H9 (cell line): ENCODE measurements at regions not wholly inside any gene's neighbourhood (a gene's known extent, or its start where the extent isn't known, plus 50 kb on each side); places are given as distances from the start of the nearest gene placed in this dataset.
"Not testable (repeated sequence)": the region's sequence is repeated elsewhere in the genome, so short reads cannot be mapped to it uniquely, and the experiment has no call there.

Experiments
- DNase-seq: peaks from one replicate; pipeline ENCODE4 v3.0.0-alpha.2; 2017
- H2AFZ ChIP-seq: one replicate; pipeline ENCODE4 v1.6.1; 2013; ENCODE audit warnings: mild to moderate bottlenecking, low read length, control low read depth, moderate library complexity
- H2AK5ac ChIP-seq: 2 replicates; pipeline ENCODE4 v1.6.1; 2013; ENCODE audit warnings: low read length, control low read depth, mixed read lengths; ENCODE audit not compliant: insufficient read length
- H2BK120ac ChIP-seq: one replicate; pipeline ENCODE4 v1.6.1; 2013; ENCODE audit warnings: low read depth, mild to moderate bottlenecking, low read length, control low read depth, inconsistent platforms; ENCODE audit not compliant: poor library complexity, severe bottlenecking
- H2BK12ac ChIP-seq: 2 replicates; pipeline ENCODE4 v1.6.1; 2013; ENCODE audit warnings: low read length, control low read depth, mixed read lengths, low read depth; ENCODE audit not compliant: insufficient read length
- H2BK15ac ChIP-seq: 2 replicates; pipeline ENCODE4 v1.6.1; 2013; ENCODE audit warnings: low read depth, low read length, control low read depth
- H2BK20ac ChIP-seq: one replicate; pipeline ENCODE4 v1.6.1; 2013; ENCODE audit warnings: low read depth, mild to moderate bottlenecking, low read length, control low read depth, inconsistent platforms; ENCODE audit not compliant: poor library complexity, severe bottlenecking
- H2BK5ac ChIP-seq: 2 replicates; pipeline ENCODE4 v1.6.1; 2013; ENCODE audit warnings: low read length, control low read depth, mixed read lengths; ENCODE audit not compliant: insufficient read length
- H3K14ac ChIP-seq: 2 replicates; pipeline ENCODE4 v1.6.1; 2013; ENCODE audit warnings: low read length, control low read depth; ENCODE audit not compliant: insufficient read depth
- H3K18ac ChIP-seq: 2 replicates; pipeline ENCODE4 v1.6.1; 2013; ENCODE audit warnings: low read depth, mild to moderate bottlenecking, mixed read lengths, low read length, control low read depth; ENCODE audit not compliant: insufficient read length
- H3K23ac ChIP-seq: 2 replicates; pipeline ENCODE4 v1.6.1; 2013; ENCODE audit warnings: low read length, control low read depth, mixed read lengths, low read depth; ENCODE audit not compliant: insufficient read length
- H3K23me2 ChIP-seq: 2 replicates; pipeline ENCODE4 v1.6.1; 2013; ENCODE audit warnings: low read depth, mild to moderate bottlenecking, mixed read lengths, low read length, control low read depth; ENCODE audit not compliant: insufficient read length, poor library complexity, severe bottlenecking
- H3K27ac ChIP-seq: 2 replicates; pipeline ENCODE4 v1.5.1; 2013; ENCODE audit warnings: low read length, control low read depth, mixed read lengths, low read depth; ENCODE audit not compliant: insufficient read length
- H3K27me3 ChIP-seq: 2 replicates; pipeline ENCODE4 v1.6.1; 2013; ENCODE audit warnings: low read length, control low read depth, inconsistent platforms; ENCODE audit not compliant: insufficient read depth
- H3K4ac ChIP-seq: 2 replicates; pipeline ENCODE4 v1.6.1; 2013; ENCODE audit warnings: low read depth, mild to moderate bottlenecking, control low read depth, inconsistent platforms, low read length, moderate library complexity
- H3K4me1 ChIP-seq: 2 replicates; pipeline ENCODE4 v1.6.1; 2013; ENCODE audit warnings: low read length, control low read depth, inconsistent platforms; ENCODE audit not compliant: insufficient read depth
- H3K4me2 ChIP-seq: 2 replicates; pipeline ENCODE4 v1.6.1; 2013; ENCODE audit warnings: low read length, control low read depth, mixed read lengths; ENCODE audit not compliant: insufficient read length, insufficient read depth
- H3K56ac ChIP-seq: 2 replicates; pipeline ENCODE4 v1.6.1; 2013; ENCODE audit warnings: low read depth, mild to moderate bottlenecking, mixed read lengths, low read length, control low read depth; ENCODE audit not compliant: insufficient read length
- H3K79me1 ChIP-seq: 2 replicates; pipeline ENCODE4 v1.6.1; 2013; ENCODE audit warnings: low read depth, mild to moderate bottlenecking, moderate library complexity, low read length, control low read depth, inconsistent platforms; ENCODE audit not compliant: insufficient read depth, poor library complexity, severe bottlenecking
- H3K79me2 ChIP-seq: 2 replicates; pipeline ENCODE4 v1.6.1; 2013; ENCODE audit warnings: low read length, control low read depth, inconsistent platforms; ENCODE audit not compliant: insufficient read depth
- H3K9ac ChIP-seq: 2 replicates; pipeline ENCODE4 v1.6.1; 2013; ENCODE audit warnings: low read length, control low read depth, mixed read lengths; ENCODE audit not compliant: insufficient read length; ENCODE audit errors: extremely low read depth
- H3K9me3 ChIP-seq: one replicate; pipeline ENCODE4 v1.6.1; 2013; ENCODE audit warnings: low read depth, low read length, inconsistent platforms; ENCODE audit not compliant: control insufficient read depth
- H3T11ph ChIP-seq: one replicate; pipeline ENCODE4 v1.6.1; 2013; ENCODE audit warnings: mild to moderate bottlenecking, low read length, control low read depth, inconsistent platforms
- H4K20me1 ChIP-seq: one replicate; pipeline ENCODE4 v1.6.1; 2013; ENCODE audit not compliant: control insufficient read depth, insufficient read length, insufficient read depth
- H4K5ac ChIP-seq: 2 replicates; pipeline ENCODE4 v1.6.1; 2013; ENCODE audit warnings: low read depth, mild to moderate bottlenecking, mixed read lengths, low read length, control low read depth; ENCODE audit not compliant: insufficient read length
- H4K8ac ChIP-seq: replicated peaks from 2 replicates; pipeline ENCODE4 v1.6.1; 2013; ENCODE audit warnings: low read length, control low read depth, mixed read lengths, low read depth; ENCODE audit not compliant: insufficient read length
- H4K91ac ChIP-seq: 2 replicates; pipeline ENCODE4 v1.6.1; 2013; ENCODE audit warnings: low read depth, mild to moderate bottlenecking, moderate library complexity, mixed read lengths, low read length, control low read depth; ENCODE audit not compliant: insufficient read length
- H3K27ac Mint-ChIP-seq, 3 experiments: 2 replicates in 2 of 3; 3 replicates in 1 of 3; pipeline ENCODE4 v1.8.0; 2020 to 2021; ENCODE audit warnings: mixed read lengths in 3 of 3, mild to moderate bottlenecking in 1 of 3, moderate library complexity in 1 of 3
- H3K27me3 Mint-ChIP-seq: 2 replicates; pipeline ENCODE4 v1.8.0; 2021; ENCODE audit warnings: low read depth, mild to moderate bottlenecking, moderate library complexity, mixed read lengths
- H3K36me3 Mint-ChIP-seq, 3 experiments: 2 replicates in 2 of 3; 3 replicates in 1 of 3; pipeline ENCODE4 v1.8.0; 2020 to 2021; ENCODE audit warnings: low read depth in 3 of 3, mixed read lengths in 3 of 3; ENCODE audit not compliant: insufficient read depth in 1 of 3
- H3K4me1 Mint-ChIP-seq, 2 experiments: 2 replicates each; pipeline ENCODE4 v1.8.0; 2020; ENCODE audit warnings: mixed read lengths in 2 of 2
- H3K4me3 Mint-ChIP-seq, 2 experiments: 2 replicates in 1 of 2; 3 replicates in 1 of 2; pipeline ENCODE4 v1.8.0; 2020 to 2021; ENCODE audit warnings: mild to moderate bottlenecking in 2 of 2, mixed read lengths in 2 of 2, moderate library complexity in 1 of 2
- H3K9me3 Mint-ChIP-seq, 2 experiments: 2 replicates in 1 of 2; 3 replicates in 1 of 2; pipeline ENCODE4 v1.8.0; 2020; ENCODE audit warnings: mild to moderate bottlenecking in 2 of 2, mixed read lengths in 2 of 2, moderate library complexity in 1 of 2
- WGBS: extraction: QIAGEN DNeasy Blood & Tissue Kit; methylation state at CpG from one replicate; pipeline ENCODE4 v1.1.7; 2013; ENCODE audit warnings: missing lambda C conversion rate, low lambda C conversion rate, mixed read lengths; ENCODE audit not compliant: insufficient read length; ENCODE audit errors: extremely low coverage; 5-methylcytosine and 5-hydroxymethylcytosine counted together
- TF ChIP-seq, protein P1 (sequence below): fragments of 200-600 bp; sonication (generic); conservative IDR thresholded peaks from 3 replicates; pipeline ENCODE4 v1.8.0; 2021; ENCODE audit warnings: antibody characterized with exemption, mild to moderate bottlenecking

DNA sequence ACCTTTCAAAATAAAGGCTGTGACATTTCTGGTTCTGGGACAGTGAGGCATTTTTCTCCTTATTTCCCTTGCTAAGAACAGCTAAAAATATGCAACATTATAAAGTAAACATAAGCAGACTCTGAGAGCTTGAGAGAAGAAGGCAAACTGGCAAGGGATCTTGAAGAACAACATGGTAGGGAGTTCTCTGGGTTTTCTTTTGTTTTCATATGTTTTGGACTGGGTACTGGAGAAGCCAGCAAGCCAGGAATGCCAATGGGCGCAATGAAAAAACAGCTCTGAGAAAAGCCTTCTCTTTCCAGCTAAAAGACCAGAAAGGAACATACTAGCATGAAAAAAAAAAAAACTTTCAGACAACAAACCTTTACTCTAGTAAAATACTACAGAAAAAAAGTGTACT lies 351.4 kb upstream of the HS6ST1 start:
- Histone ChIP-seq H3K27me3 (no peaks in the 10 kb centered on the region), H4K8ac (no peak overlapping the region), H2BK12ac (no peak overlapping the region), H2AFZ (no peak overlapping the region), H2BK15ac (no peak overlapping the region), H3K18ac (no peak overlapping the region), H3K27ac (no peak overlapping the region), H3K4me1 (no peaks in the 10 kb centered on the region), H4K20me1 (no peaks in the 10 kb centered on the region), H3T11ph (no peak overlapping the region), H3K56ac (no peak overlapping the region), H3K14ac (no peak overlapping the region), H2BK20ac (no peak overlapping the region), H4K5ac (no peak overlapping the region), H3K4me2 (no peak overlapping the region), H4K91ac (no peak overlapping the region), H3K79me2 (no peaks in the 10 kb centered on the region), H2BK120ac (no peak overlapping the region), H2BK5ac (no peak overlapping the region), H2AK5ac (no peak overlapping the region), H3K23ac (no peak overlapping the region), H3K9ac (no peak overlapping the region), H3K4ac (no peak overlapping the region), H3K79me1 (no peaks in the 10 kb centered on the region), H3K23me2 (no peaks in the 10 kb centered on the region), H3K9me3 (no peaks in the 10 kb centered on the region)
- peaks cover 2% of the 10 kb centered on the region in 2 experiments for H3K4me1 Mint-ChIP-seq
- H3K27ac Mint-ChIP-seq = no peak overlapping the region
- peaks cover 8 to 14% of the 10 kb centered on the region in 2 experiments; a peak in 4 of 5 replicates for H3K9me3 Mint-ChIP-seq
- H3K36me3 Mint-ChIP-seq = peaks cover 2 to 19% (median 8%) of the 10 kb centered on the region in 3 experiments; a peak in 4 of 7 replicates
- H3K27me3 Mint-ChIP-seq = peaks cover 4% of the 10 kb centered on the region
- no peak overlapping the region for H3K4me3 Mint-ChIP-seq
- DNase-seq = no peak
- WGBS = no CpG with 5 or more reads among the region's 1 CpG
- TF ChIP-seq, protein P1, sequence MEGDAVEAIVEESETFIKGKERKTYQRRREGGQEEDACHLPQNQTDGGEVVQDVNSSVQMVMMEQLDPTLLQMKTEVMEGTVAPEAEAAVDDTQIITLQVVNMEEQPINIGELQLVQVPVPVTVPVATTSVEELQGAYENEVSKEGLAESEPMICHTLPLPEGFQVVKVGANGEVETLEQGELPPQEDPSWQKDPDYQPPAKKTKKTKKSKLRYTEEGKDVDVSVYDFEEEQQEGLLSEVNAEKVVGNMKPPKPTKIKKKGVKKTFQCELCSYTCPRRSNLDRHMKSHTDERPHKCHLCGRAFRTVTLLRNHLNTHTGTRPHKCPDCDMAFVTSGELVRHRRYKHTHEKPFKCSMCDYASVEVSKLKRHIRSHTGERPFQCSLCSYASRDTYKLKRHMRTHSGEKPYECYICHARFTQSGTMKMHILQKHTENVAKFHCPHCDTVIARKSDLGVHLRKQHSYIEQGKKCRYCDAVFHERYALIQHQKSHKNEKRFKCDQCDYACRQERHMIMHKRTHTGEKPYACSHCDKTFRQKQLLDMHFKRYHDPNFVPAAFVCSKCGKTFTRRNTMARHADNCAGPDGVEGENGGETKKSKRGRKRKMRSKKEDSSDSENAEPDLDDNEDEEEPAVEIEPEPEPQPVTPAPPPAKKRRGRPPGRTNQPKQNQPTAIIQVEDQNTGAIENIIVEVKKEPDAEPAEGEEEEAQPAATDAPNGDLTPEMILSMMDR = no peak

DNA sequence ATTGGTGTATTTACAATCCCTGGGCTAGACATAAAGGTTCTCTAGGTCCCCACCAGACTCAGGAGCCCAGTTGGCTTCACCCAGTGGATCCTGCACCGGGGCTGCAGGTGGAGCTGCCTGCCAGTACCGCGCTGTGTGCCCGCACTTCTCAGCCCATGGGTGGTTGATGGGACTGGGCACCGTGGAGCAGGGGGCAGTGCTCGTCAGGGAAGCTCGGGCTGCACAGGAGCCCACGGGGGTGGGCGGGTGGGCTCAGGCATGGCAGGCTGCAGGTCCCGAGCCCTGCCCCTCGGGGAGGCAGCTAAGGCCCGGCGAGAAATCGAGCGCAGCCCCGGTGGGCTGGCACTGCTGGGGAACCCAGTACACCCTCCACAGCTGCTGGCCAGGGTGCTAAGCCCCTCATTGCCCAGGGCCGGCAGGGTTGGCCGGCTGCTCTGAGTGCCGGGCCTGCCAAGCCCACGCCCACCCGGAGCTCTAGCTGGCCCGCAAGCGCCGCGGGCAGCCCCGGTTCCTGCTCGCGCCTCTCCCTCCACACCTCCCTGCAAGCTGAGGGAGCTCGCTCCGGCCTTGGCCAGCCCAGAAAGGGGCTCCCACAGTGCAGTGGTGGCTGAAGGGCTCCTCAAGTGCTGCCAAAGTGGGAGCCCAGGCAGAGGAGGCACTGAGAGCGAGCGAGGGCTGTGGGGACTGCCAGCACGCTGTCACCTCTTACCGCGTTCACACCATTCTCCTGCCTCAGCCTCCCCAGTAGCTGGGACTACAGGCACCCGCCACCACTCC lies 353.5 kb upstream of the HS6ST1 start:
- not testable (repeated sequence) for H2BK5ac ChIP-seq, H2AK5ac ChIP-seq, H3K27me3 Mint-ChIP-seq, H3K9ac ChIP-seq, DNase-seq, H3K56ac ChIP-seq, H3T11ph ChIP-seq, H3K23ac ChIP-seq, H3K4me1 ChIP-seq, H4K5ac ChIP-seq, H4K8ac ChIP-seq, H3K4me2 ChIP-seq, H2BK12ac ChIP-seq, H3K4ac ChIP-seq, H3K23me2 ChIP-seq, H3K18ac ChIP-seq, H3K79me2 ChIP-seq, H4K20me1 ChIP-seq, H3K14ac ChIP-seq, H2BK20ac ChIP-seq, H2AFZ ChIP-seq, H3K27ac ChIP-seq, H3K4me1 Mint-ChIP-seq, H3K27ac Mint-ChIP-seq, H4K91ac ChIP-seq, H3K9me3 ChIP-seq, H2BK15ac ChIP-seq, H3K27me3 ChIP-seq, H3K4me3 Mint-ChIP-seq, H3K79me1 ChIP-seq, H2BK120ac ChIP-seq
- Mint-ChIP-seq H3K9me3 (peaks cover 8 to 14% of the 10 kb centered on the region in 2 experiments; a peak in 4 of 5 replicates), H3K36me3 (peaks cover 2 to 19% (median 8%) of the 10 kb centered on the region in 3 experiments; a peak in 4 of 7 replicates)
- no CpG with 5 or more reads among the region's 36 CpGs for WGBS
